SK-N-MC (cell line): ENCODE measurements at regions not wholly inside any gene's neighbourhood (a gene's known extent, or its start where the extent isn't known, plus 50 kb on each side); places are given as distances from the start of the nearest gene placed in this dataset.

Experiments
- EZH2 ChIP-seq: fragments of 200-600 bp; sonication (generic); IDR thresholded peaks from one replicate; pipeline ENCODE4 v1.6.1; 2017; ENCODE audit warnings: antibody characterized with exemption
- FOXP2 ChIP-seq: optimal IDR thresholded peaks from 2 replicates; pipeline ENCODE3; 2011; ENCODE audit warnings: mild to moderate bottlenecking, moderate library complexity; ENCODE audit not compliant: insufficient read depth; ENCODE audit errors: extremely low read length, control extremely low read depth
- POLR2AphosphoS5 ChIP-seq: IDR thresholded peaks from 2 replicates; pipeline ENCODE4 v1.6.1; 2012; ENCODE audit warnings: mild to moderate bottlenecking, low read depth, low read length, borderline replicate concordance

- TF ChIP-seq FOXP2 (no peak), EZH2 (no peak), POLR2AphosphoS5 (no peak)
Measured at GRCh38 chr10:128784444-128784843, 658.2 kb upstream of the MKI67 start.
